Testis (tissue), 2 donors: ENCODE measurements at regions not wholly inside any gene's neighbourhood (a gene's known extent, or its start where the extent isn't known, plus 50 kb on each side); places are given as distances from the start of the nearest gene placed in this dataset.

Experiments
- POLR2A ChIP-seq: fragments of 450-650 bp; IDR thresholded peaks from one replicate; pipeline ENCODE4 v1.6.1; 2017; ENCODE audit warnings: antibody characterized with exemption, mild to moderate bottlenecking, moderate library complexity
- TF ChIP-seq, protein P1 (sequence below), 3 experiments: fragments of 450-650 bp in 2 of 3; fragments of 200-600 bp in 1 of 3; sonication (generic) in 1 of 3; IDR thresholded peaks; one replicate each; pipeline ENCODE4 v1.5.1; 2016 to 2019; ENCODE audit warnings: antibody characterized with exemption in 3 of 3, mild to moderate bottlenecking in 2 of 3, moderate library complexity in 1 of 3

DNA sequence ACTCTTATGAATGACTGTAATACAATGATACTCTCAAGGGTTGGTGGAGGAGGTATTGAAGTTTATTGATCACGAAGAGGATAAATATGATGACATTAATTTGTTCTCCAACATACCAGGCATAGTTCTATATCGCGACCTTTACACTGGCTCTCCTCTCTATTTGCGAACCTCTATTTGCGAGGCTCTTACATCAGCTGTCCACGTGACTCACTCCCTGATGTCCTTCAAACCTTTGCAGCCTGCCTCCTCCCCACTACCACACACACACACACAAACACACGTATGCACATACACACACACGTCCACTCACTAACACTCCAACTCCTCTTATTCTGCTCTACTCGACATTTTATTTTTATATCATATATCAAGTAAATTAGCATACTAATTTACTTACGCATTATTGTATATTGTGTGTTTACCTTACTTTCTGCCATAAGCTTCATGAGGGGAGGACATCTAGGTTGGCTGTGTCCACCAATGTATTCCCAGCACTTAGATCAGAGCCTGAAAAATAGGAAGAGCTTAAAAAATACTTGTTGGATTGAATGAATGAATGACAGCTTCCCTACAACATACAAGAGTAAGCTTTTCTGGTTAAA is 53.3 kb upstream of the TNFRSF21 start:
- TF ChIP-seq POLR2A, result no peak
- TF ChIP-seq, protein P1, sequence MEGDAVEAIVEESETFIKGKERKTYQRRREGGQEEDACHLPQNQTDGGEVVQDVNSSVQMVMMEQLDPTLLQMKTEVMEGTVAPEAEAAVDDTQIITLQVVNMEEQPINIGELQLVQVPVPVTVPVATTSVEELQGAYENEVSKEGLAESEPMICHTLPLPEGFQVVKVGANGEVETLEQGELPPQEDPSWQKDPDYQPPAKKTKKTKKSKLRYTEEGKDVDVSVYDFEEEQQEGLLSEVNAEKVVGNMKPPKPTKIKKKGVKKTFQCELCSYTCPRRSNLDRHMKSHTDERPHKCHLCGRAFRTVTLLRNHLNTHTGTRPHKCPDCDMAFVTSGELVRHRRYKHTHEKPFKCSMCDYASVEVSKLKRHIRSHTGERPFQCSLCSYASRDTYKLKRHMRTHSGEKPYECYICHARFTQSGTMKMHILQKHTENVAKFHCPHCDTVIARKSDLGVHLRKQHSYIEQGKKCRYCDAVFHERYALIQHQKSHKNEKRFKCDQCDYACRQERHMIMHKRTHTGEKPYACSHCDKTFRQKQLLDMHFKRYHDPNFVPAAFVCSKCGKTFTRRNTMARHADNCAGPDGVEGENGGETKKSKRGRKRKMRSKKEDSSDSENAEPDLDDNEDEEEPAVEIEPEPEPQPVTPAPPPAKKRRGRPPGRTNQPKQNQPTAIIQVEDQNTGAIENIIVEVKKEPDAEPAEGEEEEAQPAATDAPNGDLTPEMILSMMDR (IDR thresholded peaks at IDR 0.05), result no peak
